AG04450 (cell line): ENCODE measurements at regions not wholly inside any gene's neighbourhood (a gene's known extent, or its start where the extent isn't known, plus 50 kb on each side); places are given as distances from the start of the nearest gene placed in this dataset.

Experiments
- CTCF ChIA-PET: fragments of 300-600, 350-600 bp; formaldehyde crosslinking; extraction: SDS; loops from one replicate; lab custom pipeline; 2022; ENCODE audit warnings: antibody characterized with exemption, inconsistent platforms; lab: Charles Lee
- POLR2A ChIA-PET: fragments of 350-600 bp; formaldehyde crosslinking; extraction: SDS; loops from one replicate; lab custom pipeline; 2021; ENCODE audit warnings: antibody characterized with exemption, inconsistent platforms; lab: Yijun Ruan, JAX
- DNase-seq: peaks from one replicate; pipeline ENCODE4 v3.0.0-alpha.2; 2011; ENCODE audit warnings: low read depth, low spot score
- H3K27ac ChIP-seq: one replicate; pipeline ENCODE4 v1.5.1; 2012; ENCODE audit warnings: low read depth, low read length, control low read depth
- H3K27me3 ChIP-seq: one replicate; pipeline ENCODE4 v1.6.0; 2012; ENCODE audit warnings: low read length; ENCODE audit not compliant: control insufficient read depth, insufficient read depth
- H3K4me3 ChIP-seq: 2 replicates; pipeline ENCODE4 v1.5.1; 2011; ENCODE audit warnings: mild to moderate bottlenecking, low read depth, low read length, control low read depth
- H3K9me3 ChIP-seq: 2 replicates; pipeline ENCODE4 v1.5.1; 2012; ENCODE audit warnings: low read length; ENCODE audit not compliant: control insufficient read depth, insufficient read depth
- CTCF ChIP-seq: IDR thresholded peaks from 2 replicates; pipeline ENCODE4 v1.5.1; 2011; ENCODE audit warnings: low read depth, low read length, control low read depth, inconsistent platforms

GRCh38 chr5:107794741-107795140, 124.0 kb upstream of the EFNA5 start:
- CTCF ChIA-PET: interaction anchor here (1.1 kb wide), 1 partner anchor 8 kb away, joined by 3 read pairs; no protein-coding TSS in a partner anchor
- no peaks in the 10 kb centered on the region for H3K27me3 ChIP-seq
- H3K9me3 ChIP-seq: no peaks in the 10 kb centered on the region
- POLR2A ChIA-PET: no interaction called here
- no peak overlapping the region for H3K27ac ChIP-seq
- H3K4me3 ChIP-seq: no peak overlapping the region
- DNase-seq: no peak
- no peak for TF ChIP-seq CTCF

DNA sequence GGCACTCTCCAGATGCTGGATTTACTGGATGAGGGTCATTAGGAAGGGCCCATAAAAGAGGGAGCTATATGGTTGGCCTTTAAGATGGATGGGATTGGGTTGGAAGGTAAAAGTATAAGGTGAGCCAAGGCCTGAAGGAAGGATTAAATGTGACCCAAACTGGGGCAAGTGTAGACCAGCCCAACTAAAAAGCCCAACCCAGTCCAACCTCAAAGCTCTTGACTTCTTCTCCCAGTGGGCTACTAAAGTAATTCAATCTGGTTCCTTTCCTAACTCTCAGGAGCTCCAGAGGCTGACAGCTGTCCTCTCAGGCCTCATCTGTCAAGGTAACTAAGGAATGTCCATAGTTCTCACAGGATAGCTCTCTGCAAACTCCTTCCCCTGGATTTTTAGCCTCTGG, 122.2 kb upstream of the EFNA5 start:
- Histone ChIP-seq H3K9me3 (no peaks in the 10 kb centered on the region), H3K27ac (no peak overlapping the region), H3K27me3 (no peaks in the 10 kb centered on the region), H3K4me3 (no peak overlapping the region)
- CTCF ChIA-PET: no interaction called here
- POLR2A ChIA-PET: no interaction called here
- no peak for TF ChIP-seq CTCF
- DNase-seq: no peak

GRCh38 chr5:107790671-107791070, 119.9 kb upstream of the EFNA5 start:
- Histone ChIP-seq H3K27me3 (no peaks in the 10 kb centered on the region), H3K4me3 (no peak overlapping the region), H3K27ac (no peak overlapping the region), H3K9me3 (no peaks in the 10 kb centered on the region)
- ChIA-PET POLR2A (no interaction called here), CTCF (no interaction called here)
- no peak for TF ChIP-seq CTCF
- DNase-seq: no peak

- ChIA-PET CTCF (interaction anchor here (0.9 kb wide), 1 partner anchor 13 kb away, joined by 3 read pairs; no protein-coding TSS in a partner anchor), POLR2A (no interaction called here)
These were observed 115.7 kb upstream of the EFNA5 start for GRCh38 chr5:107786424-107786823.

DNA sequence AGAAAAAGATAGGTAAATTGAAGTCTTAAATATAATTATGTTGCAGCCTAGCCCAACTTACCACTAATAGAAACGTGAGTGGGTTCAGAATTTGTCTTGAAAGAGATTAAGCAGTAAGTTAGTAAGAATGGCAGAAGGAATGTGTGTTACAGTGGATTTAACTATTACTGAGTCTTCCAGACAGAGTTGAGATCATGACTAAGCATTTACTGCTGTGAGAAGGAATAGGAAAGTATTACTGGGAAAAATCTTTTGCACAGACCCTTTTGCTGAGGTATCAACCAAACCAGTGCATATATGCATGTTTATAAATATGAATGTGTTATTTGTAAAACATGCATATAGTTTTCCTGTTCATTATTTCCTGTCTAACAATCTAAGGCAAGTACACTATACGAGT, 112.8 kb upstream of the EFNA5 start:
- CTCF ChIA-PET: no interaction called here
- DNase-seq: no peak

More at GRCh38 chr5:107786424-107786823, 115.7 kb upstream of the EFNA5 start:
- Histone ChIP-seq H3K27ac (no peak overlapping the region), H3K9me3 (no peaks in the 10 kb centered on the region), H3K27me3 (no peaks in the 10 kb centered on the region), H3K4me3 (no peak overlapping the region)
- TF ChIP-seq CTCF: no peak
- no peak for DNase-seq

More for the DNA sequence above, 112.8 kb upstream of the EFNA5 start:
- POLR2A ChIA-PET: no interaction called here
- no peak for TF ChIP-seq CTCF
- H3K27me3 ChIP-seq: no peaks in the 10 kb centered on the region
- no peak overlapping the region for H3K27ac ChIP-seq
- no peak overlapping the region for H3K4me3 ChIP-seq
- no peaks in the 10 kb centered on the region for H3K9me3 ChIP-seq
